ENCODE measurements at regions not wholly inside any gene's neighbourhood (a gene's known extent, or its start where the extent isn't known, plus 50 kb on each side); places are given as distances from the start of the nearest gene placed in this dataset.

- H3K4me3 ChIP-seq (ENCODE audit: low read depth, low read length), result no peak overlapping the region
Measured at GRCh38 chr1:88101041-88101440, 583.0 kb upstream of the PKN2 start.

GRCh38 chr1:88104236-88104635 lies 579.8 kb upstream of the PKN2 start:
- TF ChIP-seq, protein P1, sequence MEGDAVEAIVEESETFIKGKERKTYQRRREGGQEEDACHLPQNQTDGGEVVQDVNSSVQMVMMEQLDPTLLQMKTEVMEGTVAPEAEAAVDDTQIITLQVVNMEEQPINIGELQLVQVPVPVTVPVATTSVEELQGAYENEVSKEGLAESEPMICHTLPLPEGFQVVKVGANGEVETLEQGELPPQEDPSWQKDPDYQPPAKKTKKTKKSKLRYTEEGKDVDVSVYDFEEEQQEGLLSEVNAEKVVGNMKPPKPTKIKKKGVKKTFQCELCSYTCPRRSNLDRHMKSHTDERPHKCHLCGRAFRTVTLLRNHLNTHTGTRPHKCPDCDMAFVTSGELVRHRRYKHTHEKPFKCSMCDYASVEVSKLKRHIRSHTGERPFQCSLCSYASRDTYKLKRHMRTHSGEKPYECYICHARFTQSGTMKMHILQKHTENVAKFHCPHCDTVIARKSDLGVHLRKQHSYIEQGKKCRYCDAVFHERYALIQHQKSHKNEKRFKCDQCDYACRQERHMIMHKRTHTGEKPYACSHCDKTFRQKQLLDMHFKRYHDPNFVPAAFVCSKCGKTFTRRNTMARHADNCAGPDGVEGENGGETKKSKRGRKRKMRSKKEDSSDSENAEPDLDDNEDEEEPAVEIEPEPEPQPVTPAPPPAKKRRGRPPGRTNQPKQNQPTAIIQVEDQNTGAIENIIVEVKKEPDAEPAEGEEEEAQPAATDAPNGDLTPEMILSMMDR (IDR thresholded peaks at IDR 0.05; ENCODE audit: insufficient read depth, low read length), result no peak
- DNase-seq (ENCODE audit: low read depth), result peak; percentile 44
- no peak overlapping the region for H3K4me3 ChIP-seq (ENCODE audit: low read depth, low read length)

More at GRCh38 chr1:88101041-88101440, 583.0 kb upstream of the PKN2 start:
- TF ChIP-seq, protein P1 (IDR thresholded peaks at IDR 0.05; ENCODE audit: insufficient read depth, low read length), result no peak
- no peak for DNase-seq (ENCODE audit: low read depth)

DNA sequence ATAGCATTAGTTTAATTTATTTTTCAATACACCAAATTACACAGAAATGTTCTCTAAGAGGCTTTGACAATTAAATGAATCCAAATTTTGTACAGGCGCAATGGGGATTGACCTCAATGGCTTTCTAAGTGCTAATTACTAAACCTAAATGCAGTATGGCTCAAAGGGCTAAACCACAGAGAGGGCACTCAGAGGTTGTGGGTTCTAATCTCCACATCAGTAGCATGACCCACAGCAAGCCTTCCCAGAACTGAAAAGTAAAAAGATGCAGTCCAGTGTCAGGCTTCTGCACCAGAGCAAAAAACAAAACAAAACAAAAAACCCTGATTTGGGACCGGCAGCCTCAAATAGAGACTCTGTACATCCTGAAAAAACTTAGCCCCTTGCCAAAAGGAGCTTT lies 579.2 kb upstream of the PKN2 start:
- DNase-seq (ENCODE audit: low read depth), result no peak
- no peak overlapping the region for H3K4me3 ChIP-seq (ENCODE audit: low read depth, low read length)
- TF ChIP-seq, protein P1 (IDR thresholded peaks at IDR 0.05; ENCODE audit: insufficient read depth, low read length), result no peak

DNA sequence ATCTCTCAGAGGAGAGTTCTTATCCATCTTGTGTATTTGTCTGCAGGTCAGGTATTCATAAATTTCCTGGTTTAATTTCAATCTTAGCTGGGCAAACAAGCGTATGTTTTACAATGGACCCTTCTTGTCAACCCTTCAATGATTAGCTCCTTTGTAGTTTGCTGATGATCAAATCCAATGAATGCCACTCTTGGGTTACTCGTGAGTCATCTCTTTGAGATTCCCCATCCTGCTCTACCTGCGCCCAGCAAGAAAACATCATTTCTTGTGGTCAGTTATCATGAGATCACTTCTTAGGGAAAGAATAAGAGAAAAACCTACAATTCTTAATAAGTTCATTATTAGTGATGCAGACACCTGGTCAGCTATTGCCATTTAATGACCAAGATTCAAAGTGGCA lies 572.3 kb upstream of the PKN2 start:
- no peak overlapping the region for H3K4me3 ChIP-seq (ENCODE audit: low read depth, low read length)
- TF ChIP-seq, protein P1 (IDR thresholded peaks at IDR 0.05; ENCODE audit: insufficient read depth, low read length), result no peak
- DNase-seq (ENCODE audit: low read depth), result no peak

DNA sequence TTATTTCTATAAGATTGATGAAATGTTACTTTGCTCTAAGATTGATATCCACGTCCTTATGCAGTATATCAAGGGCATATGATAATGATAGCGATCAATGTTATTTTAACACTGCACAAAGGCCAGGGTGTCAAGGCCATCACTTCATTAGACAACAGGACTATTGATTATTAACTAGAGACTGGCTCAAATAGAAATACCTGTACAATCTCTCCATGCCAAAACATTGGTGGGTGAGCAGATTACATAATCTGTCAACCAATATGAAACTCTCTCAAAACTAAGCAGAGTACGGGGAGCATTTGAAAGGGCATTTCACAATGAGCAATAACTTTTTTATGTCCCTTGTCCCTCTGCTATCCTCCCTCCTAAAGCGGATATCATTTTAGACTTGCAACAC lies 566.5 kb upstream of the PKN2 start:
- TF ChIP-seq, protein P1 (IDR thresholded peaks at IDR 0.05; ENCODE audit: insufficient read depth, low read length), result no peak
- H3K4me3 ChIP-seq (ENCODE audit: low read depth, low read length), result no peak overlapping the region
- no peak for DNase-seq (ENCODE audit: low read depth)

GRCh38 chr1:88118176-88118845 lies 565.8 kb upstream of the PKN2 start:
- TF ChIP-seq, protein P1 (IDR thresholded peaks at IDR 0.05; ENCODE audit: insufficient read depth, low read length), result no peak
- no peak overlapping the region for H3K4me3 ChIP-seq (ENCODE audit: low read depth, low read length)
- no peak for DNase-seq (ENCODE audit: low read depth)

GRCh38 chr1:88124614-88125013 lies 559.5 kb upstream of the PKN2 start:
- TF ChIP-seq, protein P1 (IDR thresholded peaks at IDR 0.05; ENCODE audit: insufficient read depth, low read length), result no peak
- DNase-seq (ENCODE audit: low read depth), result no peak

More at GRCh38 chr1:88124614-88125013, 559.5 kb upstream of the PKN2 start:
- H3K4me3 ChIP-seq (ENCODE audit: low read depth, low read length), result no peak overlapping the region
